Cerebellar cortex (tissue), 1 donor: ENCODE measurements at regions not wholly inside any gene's neighbourhood (a gene's known extent, or its start where the extent isn't known, plus 50 kb on each side); places are given as distances from the start of the nearest gene placed in this dataset.

ENCODE experiments used
- DNase-seq: peaks from one replicate; pipeline ENCODE4 v3.0.0-alpha.2; 2015; ENCODE audit warnings: low spot score

DNA sequence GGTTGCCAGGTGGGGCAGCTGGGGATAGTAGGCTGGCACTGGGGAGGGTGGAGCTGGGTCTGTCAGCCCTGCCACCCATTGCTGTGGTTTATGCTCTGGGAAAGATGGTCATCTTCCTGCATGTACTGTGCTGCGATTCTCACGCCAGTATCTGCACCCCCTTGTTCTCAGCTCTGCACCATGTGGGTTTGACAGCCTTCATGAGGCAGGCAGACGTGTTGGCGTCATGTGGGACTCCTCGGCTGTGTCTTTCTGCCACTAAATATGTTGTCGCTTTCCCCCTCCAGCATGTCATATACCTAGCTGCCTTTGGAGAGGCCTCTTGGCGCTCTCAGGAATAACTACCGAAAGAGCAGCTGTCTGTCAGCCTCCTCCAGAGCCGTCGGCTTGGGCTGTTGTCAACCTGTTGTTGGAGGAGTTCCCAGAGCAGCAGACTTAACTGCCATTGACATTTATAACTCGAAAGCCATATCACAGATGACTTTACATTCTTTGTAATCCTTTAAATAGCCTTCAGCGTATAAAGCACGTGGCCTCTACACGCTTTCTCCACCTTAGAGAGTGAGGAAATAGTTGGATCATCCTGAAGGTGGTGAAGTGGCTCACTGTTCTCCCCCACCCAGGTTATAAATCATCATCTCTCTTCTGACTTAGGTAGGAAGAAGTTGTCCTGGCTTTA, 80.4 kb upstream of the MGAT5 start:
- DNase-seq, result peak; percentile 84

DNA sequence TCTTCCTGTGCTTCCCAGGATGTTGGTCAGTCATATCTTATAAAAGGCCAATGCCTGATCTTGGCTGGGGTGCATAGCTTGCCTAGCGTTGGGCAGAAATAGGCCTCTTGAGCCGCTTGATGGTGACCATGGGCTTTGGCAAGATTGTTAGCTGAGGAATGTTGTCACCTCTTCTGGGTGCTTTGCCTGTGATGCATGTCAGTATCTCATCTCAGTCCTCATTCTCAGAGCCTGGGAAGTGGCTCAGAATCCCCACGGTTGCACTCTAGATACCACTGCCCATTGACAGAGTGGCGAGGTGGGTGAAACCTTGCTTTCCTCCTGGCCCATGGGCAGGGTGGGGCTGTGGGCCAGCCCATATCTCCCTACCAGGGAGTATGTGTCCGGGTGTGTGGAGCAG, 79.2 kb upstream of the MGAT5 start:
- no peak for DNase-seq

DNA sequence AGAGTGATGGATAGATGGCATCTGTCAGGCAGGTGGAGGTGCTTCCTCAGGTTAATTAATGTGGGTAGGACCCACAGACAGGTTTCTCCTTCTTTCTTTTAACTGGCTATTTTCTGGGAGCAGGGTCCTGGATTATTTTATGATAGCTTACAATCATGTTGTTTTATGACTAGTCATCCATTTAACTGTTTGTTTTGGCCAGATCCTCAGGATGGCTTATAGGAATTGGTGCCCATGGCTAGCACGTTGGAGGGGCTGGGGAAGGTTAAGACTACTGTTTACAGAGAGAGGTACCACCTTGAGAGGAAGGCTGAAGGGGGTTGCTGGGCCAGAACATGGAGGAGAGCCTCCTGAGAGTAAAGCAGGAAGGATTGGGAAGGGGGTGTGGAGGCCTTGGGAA, 78.0 kb upstream of the MGAT5 start:
- no peak for DNase-seq

DNA sequence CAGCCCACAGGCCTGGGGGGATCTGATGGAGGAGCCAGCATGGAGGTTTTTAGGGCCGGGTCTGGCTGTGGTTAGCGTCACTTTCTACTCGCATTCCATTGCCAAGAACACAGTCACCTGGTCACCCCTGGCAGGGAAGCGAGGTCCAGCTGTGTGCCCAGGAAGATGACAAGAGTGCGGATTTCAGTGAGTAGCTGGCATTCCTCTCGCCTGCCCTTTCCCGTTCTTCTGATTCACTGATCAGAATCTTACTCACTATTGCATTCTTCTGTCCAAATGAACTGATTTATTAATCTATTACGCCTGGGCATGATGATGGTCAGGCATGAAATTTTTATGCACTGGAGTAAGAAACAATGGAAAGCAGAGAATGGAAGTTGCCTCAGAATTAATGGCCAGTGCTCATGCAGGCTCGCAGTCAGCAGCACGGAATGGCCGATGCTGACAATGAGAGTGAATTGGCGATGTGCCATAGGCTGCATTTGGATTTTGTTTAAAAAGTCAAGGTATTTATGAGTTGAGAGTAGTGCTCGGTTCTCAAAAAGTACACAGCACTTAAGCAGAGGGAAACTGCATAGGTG, 76.4 kb upstream of the MGAT5 start:
- DNase-seq, result no peak

DNA sequence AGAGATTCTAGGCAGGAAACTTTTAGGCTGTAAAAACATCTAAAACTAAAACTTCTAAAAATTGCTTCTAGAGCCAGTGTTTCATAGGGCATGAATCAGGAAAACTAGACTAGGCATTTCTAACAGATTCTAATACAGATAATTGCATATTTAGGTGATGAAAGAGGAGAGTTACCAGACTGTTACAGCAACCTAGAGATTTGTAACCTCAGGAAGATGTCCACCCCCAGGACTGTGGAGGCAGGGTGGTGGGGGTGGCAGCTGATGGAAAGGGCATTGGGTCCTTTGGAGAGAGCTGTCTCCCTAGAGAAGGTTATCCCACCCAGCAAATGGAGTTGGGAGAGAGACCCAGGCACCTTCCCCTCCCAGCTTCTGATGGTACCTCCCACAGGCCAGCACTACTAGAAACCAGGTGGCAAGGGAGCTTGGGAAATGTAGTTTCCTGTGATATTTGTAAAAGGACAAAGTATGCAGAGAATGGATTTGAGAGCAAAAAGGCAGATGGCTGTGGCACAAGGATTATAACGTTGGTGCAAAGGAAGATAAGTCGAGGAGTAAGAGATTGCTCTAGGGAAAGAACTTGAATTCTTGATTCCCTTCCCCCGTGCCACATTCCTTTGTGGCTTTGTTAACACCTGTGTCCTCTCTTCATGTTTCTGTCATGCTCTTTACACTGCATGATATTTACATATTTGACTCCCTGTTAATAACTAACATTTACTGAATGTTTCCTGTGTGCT, 75.6 kb upstream of the MGAT5 start:
- no peak for DNase-seq

- no peak for DNase-seq
These were observed 72.7 kb upstream of the MGAT5 start for GRCh38 chr2:134181219-134181618.

DNA sequence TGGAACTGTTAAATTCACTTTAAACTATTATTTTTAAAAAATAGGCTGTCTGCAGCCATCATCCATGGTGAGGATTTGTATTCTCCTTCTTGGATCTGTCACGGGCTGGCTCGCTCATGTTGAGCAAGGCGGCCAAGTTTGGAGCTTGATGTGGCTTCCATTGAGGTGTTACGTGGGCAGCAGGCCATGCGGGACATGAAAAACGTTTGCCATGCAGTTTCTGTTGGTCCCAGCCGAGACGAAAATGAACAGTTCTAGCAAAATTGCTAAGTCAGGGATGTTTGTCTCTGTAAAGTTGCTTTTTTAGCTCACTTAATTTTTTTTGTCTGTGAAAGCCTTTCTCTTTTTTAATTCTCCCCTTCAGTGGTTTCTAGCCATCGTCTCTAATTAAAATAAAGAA, 70.2 kb upstream of the MGAT5 start:
- peak; percentile 45 for DNase-seq

- no peak for DNase-seq
These were observed 68.2 kb upstream of the MGAT5 start for GRCh38 chr2:134185639-134186038.

- DNase-seq, result no peak
These were observed 64.7 kb upstream of the MGAT5 start for GRCh38 chr2:134189009-134189720.

DNA sequence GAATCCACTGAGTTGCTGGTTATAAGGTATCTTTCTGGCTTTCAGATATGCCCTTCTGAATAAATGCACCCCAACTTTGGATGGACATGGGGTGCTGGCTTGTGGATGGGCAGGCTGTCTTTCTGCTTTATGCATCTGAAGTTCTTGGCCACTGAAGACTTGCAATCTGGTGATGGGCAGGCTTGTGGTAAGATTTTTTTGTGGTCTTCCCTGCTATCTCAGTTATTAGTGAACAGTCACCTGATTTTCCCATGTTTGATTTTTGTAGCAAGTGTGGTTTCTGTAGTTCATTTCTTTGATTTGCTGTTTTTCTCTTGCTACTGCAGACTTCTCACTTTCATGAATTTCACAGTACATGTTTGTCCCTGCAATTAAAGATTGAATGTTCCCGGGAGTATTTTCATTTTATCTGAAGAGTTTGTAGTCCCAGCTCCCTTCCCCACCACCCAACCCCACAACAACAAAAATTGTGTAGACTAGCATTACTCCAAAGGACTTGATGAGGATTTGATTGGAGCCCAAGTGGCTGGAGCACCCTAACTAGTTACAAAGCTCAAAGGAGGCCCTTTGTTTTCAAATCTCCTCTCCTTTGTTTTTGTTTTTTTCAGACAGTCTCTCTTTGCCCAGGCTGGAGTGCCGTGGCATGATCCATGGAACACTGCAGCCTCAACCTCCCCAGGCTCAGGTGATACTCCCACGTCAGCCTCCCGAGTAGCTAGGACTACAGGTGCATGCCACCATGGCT, 63.6 kb upstream of the MGAT5 start:
- DNase-seq, result no peak

- peak; percentile 30 for DNase-seq
These were observed 63.1 kb upstream of the MGAT5 start for GRCh38 chr2:134190807-134191203.

- no peak for DNase-seq
These were observed 62.0 kb upstream of the MGAT5 start for GRCh38 chr2:134191835-134192234.

DNA sequence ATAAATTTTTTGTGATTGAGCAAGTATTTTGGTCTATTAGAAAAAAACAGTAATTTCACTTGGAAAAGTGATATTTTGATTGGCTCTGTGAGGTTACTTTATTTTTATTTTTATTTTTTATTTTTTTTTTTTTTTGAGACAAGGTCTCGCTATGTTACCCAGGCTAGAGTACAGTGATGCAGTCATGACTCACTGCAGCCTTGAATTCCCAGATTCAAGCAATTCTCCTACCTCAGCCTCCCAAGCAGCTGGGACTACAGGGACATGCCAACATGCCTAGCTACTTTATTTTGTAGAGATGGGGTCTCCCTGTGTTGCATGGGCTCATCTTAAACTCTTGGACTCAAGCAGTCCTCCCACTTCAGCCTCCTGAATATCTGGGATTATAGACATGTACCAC, 60.9 kb upstream of the MGAT5 start:
- DNase-seq, result no peak

DNA sequence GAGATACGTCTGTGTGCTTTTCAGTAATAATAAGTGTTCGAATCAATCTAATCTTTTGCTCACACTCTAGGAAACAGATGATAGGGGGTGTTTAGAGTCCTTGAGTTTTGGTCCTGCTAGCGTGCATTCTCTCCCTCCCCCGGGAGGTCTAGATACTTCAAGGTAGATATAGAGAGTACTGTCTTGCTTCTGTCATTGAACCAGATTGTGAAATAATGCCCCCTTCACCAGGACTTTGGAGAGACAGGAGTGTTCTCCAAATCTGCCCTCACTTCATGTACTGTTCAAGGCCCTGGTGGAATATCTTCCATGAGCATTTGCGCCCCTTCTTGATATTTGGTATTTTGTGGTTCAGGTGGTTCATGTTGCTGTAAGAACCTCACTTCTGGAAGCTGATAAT, 59.4 kb upstream of the MGAT5 start:
- DNase-seq, result no peak

DNA sequence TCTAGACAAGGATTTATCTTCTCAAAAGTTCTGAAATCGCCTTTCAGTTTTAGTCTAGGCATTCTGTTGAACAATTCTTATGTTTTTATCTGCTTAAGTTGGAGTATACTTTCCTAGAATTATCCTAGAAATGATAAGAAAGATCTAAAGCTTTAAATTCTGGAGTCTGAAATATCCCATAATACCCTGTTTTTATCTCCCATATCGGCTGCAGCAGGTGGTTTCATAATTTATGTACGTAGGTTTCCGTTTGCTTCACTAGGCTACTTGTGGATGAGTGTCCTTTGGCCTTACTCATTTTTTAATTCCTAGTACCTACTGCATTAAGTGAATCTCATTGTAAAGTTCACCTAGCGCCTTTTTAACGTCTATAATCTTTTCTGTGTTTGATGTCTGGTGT, 58.5 kb upstream of the MGAT5 start:
- no peak for DNase-seq

- DNase-seq, result no peak
These were observed 56.4 kb upstream of the MGAT5 start for GRCh38 chr2:134197445-134197844.

DNA sequence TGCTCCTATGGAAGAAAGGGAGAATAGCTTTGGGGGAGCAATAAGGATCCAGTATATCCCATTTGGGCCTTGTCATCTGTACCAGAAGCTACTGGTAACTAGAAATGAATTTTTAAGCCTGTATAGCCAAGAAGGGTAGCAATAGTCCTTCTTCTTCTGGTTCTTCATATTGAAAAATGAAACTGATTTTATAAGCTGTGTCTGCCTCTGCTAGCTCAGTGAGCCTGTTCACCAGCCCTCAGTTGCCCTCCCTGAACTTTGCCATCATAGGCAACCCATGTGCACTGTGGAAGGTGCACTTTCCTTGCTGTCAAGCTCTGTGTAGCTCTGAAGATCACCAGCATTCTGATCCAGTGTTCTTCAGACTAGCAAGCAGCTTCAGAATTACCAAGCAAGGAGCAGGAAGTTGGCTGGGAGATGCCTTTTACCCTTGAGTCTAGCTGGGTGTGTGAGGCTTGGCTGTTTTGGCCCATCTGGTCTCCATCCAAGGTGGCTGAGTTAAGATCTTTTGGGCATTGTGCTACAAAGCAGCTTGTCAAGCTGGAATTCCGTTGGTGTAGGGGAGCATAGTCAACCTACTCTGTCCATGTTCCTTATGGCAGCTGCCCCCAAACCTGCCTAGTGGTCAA, 55.8 kb upstream of the MGAT5 start:
- no peak for DNase-seq

- no peak for DNase-seq
These were observed 54.7 kb upstream of the MGAT5 start for GRCh38 chr2:134199123-134199522.

DNA sequence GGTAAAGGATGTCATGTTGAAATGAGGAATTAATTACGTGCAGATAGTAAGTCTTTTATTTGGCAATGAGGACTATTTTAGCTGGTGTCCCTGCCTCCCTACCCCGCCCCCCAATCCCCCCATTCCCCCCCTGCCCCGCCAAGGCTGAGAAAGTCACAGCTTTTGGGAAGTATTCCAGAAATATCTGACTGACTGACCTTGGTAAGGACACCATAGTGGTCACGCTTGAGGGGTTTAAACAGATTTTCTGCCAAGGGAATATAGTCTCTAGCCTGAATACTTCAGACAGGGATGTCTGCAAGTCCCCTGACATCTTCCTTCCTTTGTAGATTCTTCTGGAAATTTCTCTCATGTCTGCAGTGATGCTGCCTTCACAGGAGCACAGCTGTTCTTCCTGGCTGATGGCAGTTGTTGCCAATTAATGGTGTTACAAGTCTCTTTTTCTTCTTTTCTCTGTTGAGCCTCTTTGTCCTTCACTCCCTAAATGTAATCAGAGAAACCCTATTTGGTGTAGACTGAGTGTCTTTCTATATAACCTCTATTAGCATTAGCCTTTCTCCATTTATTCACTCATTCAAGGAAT, 53.7 kb upstream of the MGAT5 start:
- DNase-seq, result no peak

DNA sequence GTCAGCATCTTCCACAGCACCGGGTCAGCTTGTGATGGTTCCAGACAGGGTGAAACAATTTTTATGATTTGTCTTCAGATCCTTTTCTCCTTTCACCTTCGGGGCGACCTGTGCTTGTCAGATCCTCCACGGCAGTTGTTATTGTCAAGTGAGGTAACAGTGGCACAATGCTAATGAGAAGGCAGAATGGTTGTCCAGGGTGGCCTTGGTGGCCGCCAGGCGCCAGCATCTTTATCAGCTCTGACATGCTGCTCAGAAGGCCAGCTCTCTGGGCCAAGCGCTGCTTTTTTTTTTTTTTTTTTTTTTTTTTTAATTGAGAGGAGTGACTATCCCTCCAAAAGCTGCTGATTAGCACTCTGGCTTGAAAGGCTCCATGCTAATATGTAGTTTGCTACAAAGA, 52.3 kb upstream of the MGAT5 start:
- no peak for DNase-seq

DNA sequence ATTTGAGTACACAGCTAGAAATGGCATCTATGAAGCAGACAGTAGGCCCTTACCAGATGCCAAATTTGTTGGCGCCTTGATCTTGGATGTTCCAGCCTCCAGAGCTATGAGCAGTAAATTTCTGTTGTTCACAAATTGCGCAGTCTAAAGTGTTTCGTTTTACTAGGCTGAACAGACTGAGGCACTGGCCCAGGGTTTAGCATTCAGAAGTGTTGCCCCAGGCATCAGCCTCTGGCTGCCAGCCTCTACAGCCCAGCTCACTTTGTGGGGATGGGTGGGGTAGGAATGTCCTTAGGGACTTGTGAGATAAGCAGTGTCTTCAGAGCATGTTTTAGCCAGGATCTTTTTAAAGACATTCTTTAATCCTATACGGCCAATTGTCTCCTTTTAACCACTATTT, 51.5 kb upstream of the MGAT5 start:
- no peak for DNase-seq
